IPS-20b (cell line): ENCODE measurements at regions not wholly inside any gene's neighbourhood (a gene's known extent, or its start where the extent isn't known, plus 50 kb on each side); places are given as distances from the start of the nearest gene placed in this dataset.

Source experiments
- H3K27ac ChIP-seq: one replicate; pipeline ENCODE4 v1.5.1; 2013; ENCODE audit warnings: low read length
- H3K27me3 ChIP-seq: 2 replicates; pipeline ENCODE4 v1.6.1; 2013; ENCODE audit warnings: mild to moderate bottlenecking, low read length, inconsistent platforms; ENCODE audit not compliant: insufficient read depth
- H3K36me3 ChIP-seq: 2 replicates; pipeline ENCODE4 v1.6.1; 2013; ENCODE audit warnings: low read depth, mild to moderate bottlenecking, inconsistent platforms, low read length, moderate library complexity; ENCODE audit not compliant: insufficient read depth
- H3K4me1 ChIP-seq: 2 replicates; pipeline ENCODE4 v1.6.1; 2013; ENCODE audit warnings: mild to moderate bottlenecking, control low read depth, inconsistent platforms, low read length, moderate library complexity; ENCODE audit not compliant: insufficient read depth
- H3K4me3 ChIP-seq: 2 replicates; pipeline ENCODE4 v1.5.1; 2013; ENCODE audit warnings: mild to moderate bottlenecking, low read length, inconsistent platforms
- H3K9ac ChIP-seq: 2 replicates; pipeline ENCODE4 v1.6.1; 2013; ENCODE audit warnings: low read depth, mild to moderate bottlenecking, inconsistent platforms, low read length, moderate library complexity
- H3K9me3 ChIP-seq: 2 replicates; pipeline ENCODE4 v1.6.1; 2013; ENCODE audit warnings: mild to moderate bottlenecking, low read depth, low read length, inconsistent platforms; ENCODE audit not compliant: insufficient read depth

GRCh38 chr7:142338633-142339501 is 81.0 kb upstream of the PRSS58 start:
- Histone ChIP-seq H3K27me3 (no peaks in the 10 kb centered on the region), H3K27ac (no peak overlapping the region)

GRCh38 chr7:142337054-142338001 is 79.5 kb upstream of the PRSS58 start:
- H3K27me3 ChIP-seq, result no peaks in the 10 kb centered on the region
- no peak overlapping the region for H3K4me3 ChIP-seq
- no peaks in the 10 kb centered on the region for H3K36me3 ChIP-seq
- no peak overlapping the region for H3K27ac ChIP-seq
- H3K9ac ChIP-seq, result no peak overlapping the region
- no peaks in the 10 kb centered on the region for H3K4me1 ChIP-seq
- H3K9me3 ChIP-seq, result no peaks in the 10 kb centered on the region

More at GRCh38 chr7:142338633-142339501, 81.0 kb upstream of the PRSS58 start:
- no peak overlapping the region for H3K4me3 ChIP-seq
- H3K9me3 ChIP-seq, result no peaks in the 10 kb centered on the region
- H3K4me1 ChIP-seq, result peaks cover 3% of the 10 kb centered on the region; the same call in 1 of the 2 replicates
- no peak overlapping the region for H3K9ac ChIP-seq
- H3K36me3 ChIP-seq, result no peaks in the 10 kb centered on the region

DNA sequence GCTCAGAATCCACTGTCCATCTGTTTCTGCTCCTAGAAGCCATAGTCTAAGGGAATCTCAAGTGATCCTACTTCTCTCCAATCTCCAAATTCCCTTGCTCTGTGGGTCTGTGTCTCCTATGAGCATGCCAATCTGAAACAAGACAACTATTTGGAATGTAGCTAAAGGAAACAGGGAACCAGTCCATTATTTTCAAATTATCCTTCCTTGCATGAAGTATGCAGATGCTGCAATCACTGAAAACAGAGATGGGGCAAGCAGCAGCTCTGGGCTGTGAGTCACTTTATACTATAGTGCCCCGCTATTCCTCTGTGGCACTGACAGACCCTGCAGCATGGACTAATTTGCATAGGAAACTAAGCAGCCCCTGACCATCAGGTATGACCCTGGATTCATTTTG is 76.9 kb upstream of the PRSS58 start:
- no peak overlapping the region for H3K4me3 ChIP-seq
- H3K27ac ChIP-seq, result no peak overlapping the region
- no peaks in the 10 kb centered on the region for H3K36me3 ChIP-seq
- H3K9me3 ChIP-seq, result no peaks in the 10 kb centered on the region
- H3K27me3 ChIP-seq, result no peaks in the 10 kb centered on the region
- no peaks in the 10 kb centered on the region for H3K4me1 ChIP-seq
- no peak overlapping the region for H3K9ac ChIP-seq

DNA sequence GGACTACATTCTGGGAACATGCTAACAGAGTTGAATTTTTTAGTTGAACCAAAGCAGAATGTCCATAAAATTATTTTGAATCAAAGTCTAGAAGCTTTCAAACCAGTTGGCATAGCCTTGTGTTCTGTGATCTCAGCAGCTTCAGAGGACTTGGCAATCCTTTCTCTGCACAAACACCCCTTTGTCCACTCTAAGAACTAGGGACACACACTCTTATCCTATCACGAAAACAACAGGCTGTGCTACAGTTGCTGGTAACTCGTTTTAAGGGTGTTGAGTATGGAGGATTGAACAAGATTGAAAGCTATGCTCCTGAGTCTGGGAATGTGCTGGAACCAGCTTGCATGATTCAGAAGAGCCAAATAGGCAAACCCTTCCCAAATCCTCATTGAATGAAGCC is 76.4 kb upstream of the PRSS58 start:
- no peaks in the 10 kb centered on the region for H3K9me3 ChIP-seq
- H3K27ac ChIP-seq, result no peak overlapping the region
- H3K4me3 ChIP-seq, result no peak overlapping the region
- no peaks in the 10 kb centered on the region for H3K27me3 ChIP-seq
- H3K9ac ChIP-seq, result no peak overlapping the region
- no peaks in the 10 kb centered on the region for H3K4me1 ChIP-seq
- H3K36me3 ChIP-seq, result no peaks in the 10 kb centered on the region

GRCh38 chr7:142332421-142332820 is 74.6 kb upstream of the PRSS58 start:
- no peak overlapping the region for H3K27ac ChIP-seq
- no peaks in the 10 kb centered on the region for H3K27me3 ChIP-seq
- 0 out of 2 replicates have a peak, but pooled peaks cover 2% of the 10 kb centered on the region for H3K4me1 ChIP-seq
- H3K36me3 ChIP-seq, result no peaks in the 10 kb centered on the region
- no peak overlapping the region for H3K4me3 ChIP-seq
- H3K9me3 ChIP-seq, result no peaks in the 10 kb centered on the region
- no peak overlapping the region for H3K9ac ChIP-seq

- H3K9me3 ChIP-seq, result no peaks in the 10 kb centered on the region
- no peak overlapping the region for H3K27ac ChIP-seq
- no peaks in the 10 kb centered on the region for H3K27me3 ChIP-seq
- H3K4me1 ChIP-seq, result 0 out of 2 replicates have a peak, but pooled peaks cover 2% of the 10 kb centered on the region
- H3K4me3 ChIP-seq, result no peak overlapping the region
- no peak overlapping the region for H3K9ac ChIP-seq
- H3K36me3 ChIP-seq, result no peaks in the 10 kb centered on the region
Observed at GRCh38 chr7:142331941-142332340, 74.1 kb upstream of the PRSS58 start.

DNA sequence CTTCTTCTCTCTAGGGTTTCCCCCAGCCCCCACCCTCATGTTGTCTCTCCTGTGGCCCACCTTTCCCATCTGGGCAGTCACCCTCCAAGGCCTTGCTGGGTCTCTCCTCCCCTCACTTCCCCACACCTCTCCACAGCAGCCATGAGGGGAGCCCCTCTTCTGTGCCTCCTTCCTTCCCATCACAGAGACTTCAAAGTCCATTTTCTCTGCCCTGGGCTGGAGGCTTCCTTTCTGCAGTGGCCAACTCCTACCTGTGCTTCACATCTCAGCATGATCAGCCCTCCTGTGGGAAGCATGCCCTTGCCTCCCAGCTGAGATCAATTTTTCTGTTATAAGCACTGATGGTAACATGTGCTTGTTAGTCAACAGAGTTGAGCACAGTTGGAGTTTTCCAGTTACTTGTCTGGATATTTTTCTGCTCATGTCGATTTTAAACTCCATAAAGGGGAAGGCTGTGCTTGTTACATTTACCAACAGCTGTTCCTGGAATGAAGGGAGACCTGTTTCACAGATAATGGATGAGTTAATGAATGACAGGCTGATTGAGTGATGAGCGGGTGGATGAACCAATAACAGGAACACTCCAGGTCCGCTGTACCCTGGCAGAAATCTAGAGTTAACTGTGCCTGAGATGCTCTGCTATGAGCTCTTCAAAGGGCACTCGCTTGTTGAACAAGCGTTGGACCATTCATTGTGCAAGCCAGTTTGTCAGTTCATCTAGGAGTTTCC is 71.4 kb upstream of the PRSS58 start:
- no peaks in the 10 kb centered on the region for H3K9me3 ChIP-seq
- H3K36me3 ChIP-seq, result no peaks in the 10 kb centered on the region
- H3K9ac ChIP-seq, result no peak overlapping the region
- H3K4me3 ChIP-seq, result no peak overlapping the region
- 0 out of 2 replicates have a peak, but pooled peaks cover 2% of the 10 kb centered on the region for H3K4me1 ChIP-seq
- no peak overlapping the region for H3K27ac ChIP-seq
- no peaks in the 10 kb centered on the region for H3K27me3 ChIP-seq

DNA sequence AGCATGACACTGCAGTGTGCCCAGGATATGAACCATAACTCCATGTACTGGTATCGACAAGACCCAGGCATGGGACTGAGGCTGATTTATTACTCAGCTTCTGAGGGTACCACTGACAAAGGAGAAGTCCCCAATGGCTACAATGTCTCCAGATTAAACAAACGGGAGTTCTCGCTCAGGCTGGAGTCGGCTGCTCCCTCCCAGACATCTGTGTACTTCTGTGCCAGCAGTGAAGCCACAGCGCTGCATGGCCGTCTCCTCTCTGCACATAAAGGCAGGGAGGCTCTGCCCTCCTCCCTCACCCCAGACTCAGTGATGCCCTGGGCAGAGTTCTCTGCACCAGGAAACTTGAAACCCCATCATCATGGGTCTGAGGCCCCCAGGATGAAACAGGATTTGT is 70.7 kb upstream of the PRSS58 start:
- Histone ChIP-seq H3K27me3 (no peaks in the 10 kb centered on the region), H3K9ac (no peak overlapping the region), H3K36me3 (no peaks in the 10 kb centered on the region), H3K27ac (no peak overlapping the region), H3K9me3 (no peaks in the 10 kb centered on the region), H3K4me3 (no peak overlapping the region), H3K4me1 (0 out of 2 replicates have a peak, but pooled peaks cover 2% of the 10 kb centered on the region)

- Histone ChIP-seq H3K4me3 (no peak overlapping the region), H3K36me3 (no peaks in the 10 kb centered on the region), H3K4me1 (0 out of 2 replicates have a peak, but pooled peaks cover 4% of the 10 kb centered on the region), H3K9me3 (no peaks in the 10 kb centered on the region), H3K27ac (no peak overlapping the region), H3K9ac (no peak overlapping the region), H3K27me3 (no peaks in the 10 kb centered on the region)
Observed at GRCh38 chr7:142327628-142328405, 70.0 kb upstream of the PRSS58 start.

GRCh38 chr7:142323706-142324105 is 65.8 kb upstream of the PRSS58 start:
- no peak overlapping the region for H3K4me3 ChIP-seq
- no peaks in the 10 kb centered on the region for H3K27me3 ChIP-seq
- no peaks in the 10 kb centered on the region for H3K9me3 ChIP-seq
- H3K36me3 ChIP-seq, result no peaks in the 10 kb centered on the region
- H3K4me1 ChIP-seq, result 0 out of 2 replicates have a peak, but pooled peaks cover 4% of the 10 kb centered on the region
- no peak overlapping the region for H3K27ac ChIP-seq
- H3K9ac ChIP-seq, result no peak overlapping the region
